Activated CD4-positive, alpha-beta T cell treated with anti-CD3 and anti-CD28 coated beads for 48 hours (primary cell): ENCODE measurements at regions not wholly inside any gene's neighbourhood (a gene's known extent, or its start where the extent isn't known, plus 50 kb on each side); places are given as distances from the start of the nearest gene placed in this dataset.
"Not testable (repeated sequence)": the region's sequence is repeated elsewhere in the genome, so short reads cannot be mapped to it uniquely, and the experiment has no call there.

Source experiments
- DNase-seq: peaks from one replicate; pipeline ENCODE4 v3.0.0-alpha.2; 2020

- no peak for DNase-seq
Observed at GRCh38 chr2:116517936-116518335, 1296.6 kb upstream of the DDX18 start.

DNA sequence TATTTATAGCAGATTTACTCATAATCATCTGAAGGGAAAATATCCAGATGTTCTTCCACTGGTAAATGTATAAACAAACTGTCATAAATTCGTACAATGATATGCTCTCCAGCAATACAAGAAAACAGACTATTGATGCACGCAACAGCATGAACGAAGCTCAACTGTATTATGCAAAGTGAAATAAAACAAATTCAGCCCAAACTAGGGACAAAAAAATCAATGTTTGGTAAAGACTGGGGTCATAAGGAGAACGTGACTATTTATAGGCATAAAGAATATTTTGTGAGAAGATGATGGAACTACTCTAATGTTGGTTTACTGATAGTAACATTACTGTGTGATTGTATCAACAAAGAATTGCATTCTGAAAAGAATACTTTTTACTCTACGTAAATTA is 1276.7 kb upstream of the DDX18 start:
- no peak for DNase-seq

DNA sequence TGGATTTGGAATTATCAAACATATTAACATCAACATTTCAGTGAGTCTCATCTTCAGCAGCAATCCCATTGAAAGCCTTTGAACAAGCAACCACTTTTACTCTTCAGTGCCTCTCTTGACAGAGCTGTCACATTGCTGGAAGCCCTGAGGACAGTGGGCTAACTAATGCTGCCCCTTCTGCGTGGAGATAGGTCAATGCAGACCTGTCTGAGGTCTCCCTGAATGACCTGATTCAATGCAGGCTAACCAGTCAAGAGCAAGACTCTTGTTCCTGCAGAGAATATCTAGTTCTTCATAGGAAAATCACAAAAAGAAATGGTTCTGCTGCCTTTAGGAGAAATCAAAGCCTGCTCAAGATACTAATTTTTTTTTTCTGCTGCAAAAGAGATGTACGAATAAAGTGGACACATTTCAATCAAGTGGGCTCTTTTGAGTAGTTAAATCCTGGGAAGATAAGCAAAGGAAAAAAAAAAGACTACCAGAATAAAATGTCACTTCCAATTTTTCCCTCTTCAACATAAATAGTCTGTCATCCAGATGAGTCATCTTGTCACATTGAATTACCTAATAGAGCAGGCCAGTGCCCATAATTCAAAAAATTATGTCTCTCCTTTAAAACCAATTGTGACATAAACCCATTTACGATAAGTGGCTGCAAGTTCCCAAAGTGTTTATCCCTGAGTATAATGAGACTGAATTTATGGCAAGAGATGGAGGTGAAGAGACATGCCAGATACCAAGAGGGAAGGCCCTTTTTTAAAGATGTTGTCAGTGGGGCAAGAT is 1269.0 kb upstream of the DDX18 start:
- DNase-seq, result no peak

- DNase-seq, result not testable (repeated sequence)
Observed at GRCh38 chr2:116552738-116553419, 1261.6 kb upstream of the DDX18 start.

- no peak for DNase-seq
Observed at GRCh38 chr2:116580209-116580608, 1234.3 kb upstream of the DDX18 start.

- DNase-seq, result no peak
Observed at GRCh38 chr2:116582850-116583249, 1231.6 kb upstream of the DDX18 start.

- DNase-seq, result no peak
Observed at GRCh38 chr2:116585669-116586327, 1228.7 kb upstream of the DDX18 start.

GRCh38 chr2:116586328-116586689 is 1228.2 kb upstream of the DDX18 start:
- no peak for DNase-seq
